Smooth muscle cell (in vitro differentiated cells): ENCODE measurements at regions not wholly inside any gene's neighbourhood (a gene's known extent, or its start where the extent isn't known, plus 50 kb on each side); places are given as distances from the start of the nearest gene placed in this dataset.
"Not testable (repeated sequence)": the region's sequence is repeated elsewhere in the genome, so short reads cannot be mapped to it uniquely, and the experiment has no call there.

Experiments used
- DNase-seq: peaks from one replicate; lab custom pipeline; 2025; ENCODE audit not compliant: unreplicated experiment; lab: John Stamatoyannopoulos, UW
- H2AFZ ChIP-seq: fragments of 200-600 bp; sonication (generic); 2 replicates; pipeline ENCODE4 v1.6.0; 2016; ENCODE audit warnings: antibody characterized with exemption, low read depth, mild to moderate bottlenecking
- H3F3A ChIP-seq: fragments of 200-600 bp; sonication (generic); 2 replicates; pipeline ENCODE4 v1.6.0; 2017; ENCODE audit warnings: antibody characterized with exemption, low read depth
- H3K27ac ChIP-seq: fragments of 200-600 bp; sonication (generic); 2 replicates; pipeline ENCODE4 v1.5.1; 2016; ENCODE audit warnings: low read depth, mild to moderate bottlenecking
- H3K27me3 ChIP-seq: fragments of 200-600 bp; sonication (generic); 2 replicates; pipeline ENCODE4 v1.6.1; 2016; ENCODE audit warnings: low read depth, mild to moderate bottlenecking
- H3K36me3 ChIP-seq: fragments of 200-600 bp; sonication (generic); 2 replicates; pipeline ENCODE4 v1.5.1; 2016; ENCODE audit warnings: low read depth
- H3K4me1 ChIP-seq: fragments of 200-600 bp; sonication (generic); 2 replicates; pipeline ENCODE4 v1.5.1; 2016; ENCODE audit warnings: low read depth
- H3K4me2 ChIP-seq: fragments of 200-600 bp; sonication (generic); 2 replicates; pipeline ENCODE4 v1.6.0; 2016; ENCODE audit warnings: mild to moderate bottlenecking
- H3K4me3 ChIP-seq: fragments of 200-600 bp; sonication (generic); 2 replicates; pipeline ENCODE4 v1.5.1; 2016; ENCODE audit warnings: mild to moderate bottlenecking
- H3K79me2 ChIP-seq: fragments of 200-600 bp; sonication (generic); 2 replicates; pipeline ENCODE4 v1.6.0; 2016; ENCODE audit warnings: low read depth, mild to moderate bottlenecking
- H3K9ac ChIP-seq: fragments of 200-600 bp; sonication (generic); 2 replicates; pipeline ENCODE4 v1.6.0; 2016; ENCODE audit warnings: low read depth
- H3K9me3 ChIP-seq: fragments of 200-600 bp; sonication (generic); replicated peaks from 2 replicates; pipeline ENCODE4 v1.5.1; 2016; ENCODE audit warnings: low read depth
- H4K20me1 ChIP-seq: fragments of 200-600 bp; sonication (generic); 2 replicates; pipeline ENCODE4 v1.6.0; 2016; ENCODE audit warnings: low read depth
- CTCF ChIP-seq: fragments of 200-600 bp; sonication (generic); IDR thresholded peaks from 2 replicates; pipeline ENCODE4 v1.5.1; 2017; ENCODE audit warnings: borderline replicate concordance, mild to moderate bottlenecking, antibody characterized with exemption; ENCODE audit not compliant: insufficient read depth, poor library complexity, severe bottlenecking
- WGBS: methylation state at CpG from one replicate; pipeline ENCODE4 v1.1.7; 2016; ENCODE audit warnings: low lambda C conversion rate; 5-methylcytosine and 5-hydroxymethylcytosine counted together

GRCh38 chr6:51200676-51201075 is 382.0 kb downstream of the TFAP2B start:
- no peaks in the 10 kb centered on the region for H4K20me1 ChIP-seq
- 92% methylated on average over 1 of the region's 1 CpG for WGBS

GRCh38 chr6:51202653-51203052 is 384.0 kb downstream of the TFAP2B start:
- not testable (repeated sequence) for H3K4me1 ChIP-seq, H3K36me3 ChIP-seq, H3K27me3 ChIP-seq, H4K20me1 ChIP-seq, H2AFZ ChIP-seq, H3K27ac ChIP-seq, H3K4me2 ChIP-seq, H3K9ac ChIP-seq, H3F3A ChIP-seq, H3K9me3 ChIP-seq, DNase-seq, H3K4me3 ChIP-seq, H3K79me2 ChIP-seq
- WGBS: 92% methylated on average over 11 of the region's 13 CpGs

More at GRCh38 chr6:51200676-51201075, 382.0 kb downstream of the TFAP2B start:
- Histone ChIP-seq H3K79me2 (no peaks in the 10 kb centered on the region), H3K9ac (no peak overlapping the region), H3K27me3 (no peaks in the 10 kb centered on the region), H3K4me3 (no peak overlapping the region), H3K4me1 (no peaks in the 10 kb centered on the region), H3F3A (no peaks in the 10 kb centered on the region), H3K36me3 (no peaks in the 10 kb centered on the region), H3K4me2 (no peak overlapping the region), H3K27ac (no peak overlapping the region), H2AFZ (no peak overlapping the region), H3K9me3 (no peaks in the 10 kb centered on the region)
- no peak for DNase-seq
- no peak for TF ChIP-seq CTCF

GRCh38 chr6:51203504-51203903 is 384.8 kb downstream of the TFAP2B start:
- TF ChIP-seq CTCF: no peak
- H3K36me3 ChIP-seq: no peaks in the 10 kb centered on the region
- 45% methylated on average over 1 of the region's 1 CpG for WGBS

GRCh38 chr6:51206686-51207085 is 388.0 kb downstream of the TFAP2B start:
- H3K9me3 ChIP-seq, DNase-seq, H3K4me1 ChIP-seq, H3K4me2 ChIP-seq, H3F3A ChIP-seq, H2AFZ ChIP-seq, H4K20me1 ChIP-seq, H3K4me3 ChIP-seq, H3K36me3 ChIP-seq, H3K9ac ChIP-seq, H3K27ac ChIP-seq, H3K27me3 ChIP-seq, H3K79me2 ChIP-seq: not testable (repeated sequence)
- WGBS: 74% methylated on average over 5 of the region's 5 CpGs

More at GRCh38 chr6:51203504-51203903, 384.8 kb downstream of the TFAP2B start:
- Histone ChIP-seq H3K4me2 (no peak overlapping the region), H3K4me1 (no peaks in the 10 kb centered on the region), H3K79me2 (no peaks in the 10 kb centered on the region), H3K9me3 (no peaks in the 10 kb centered on the region), H4K20me1 (no peaks in the 10 kb centered on the region), H3K9ac (no peak overlapping the region), H2AFZ (no peak overlapping the region), H3K27ac (no peak overlapping the region), H3K4me3 (no peak overlapping the region), H3K27me3 (no peaks in the 10 kb centered on the region), H3F3A (no peaks in the 10 kb centered on the region)
- no peak for DNase-seq

GRCh38 chr6:51209651-51210050 is 391.0 kb downstream of the TFAP2B start:
- no peak overlapping the region for H3K9ac ChIP-seq
- no peaks in the 10 kb centered on the region for H3K36me3 ChIP-seq
- DNase-seq: no peak
- no peak for TF ChIP-seq CTCF
- no peak overlapping the region for H3K4me3 ChIP-seq
- H4K20me1 ChIP-seq: no peaks in the 10 kb centered on the region
- H3K4me1 ChIP-seq: no peaks in the 10 kb centered on the region
- no peak overlapping the region for H3K4me2 ChIP-seq
- no peaks in the 10 kb centered on the region for H3F3A ChIP-seq
- 88% methylated on average over 1 of the region's 1 CpG for WGBS
- no peak overlapping the region for H3K27ac ChIP-seq
- no peaks in the 10 kb centered on the region for H3K9me3 ChIP-seq
- peaks cover 11% of the 10 kb centered on the region for H3K27me3 ChIP-seq
- no peaks in the 10 kb centered on the region for H3K79me2 ChIP-seq
- H2AFZ ChIP-seq: no peak overlapping the region
